A549 (cell line): ENCODE measurements at regions not wholly inside any gene's neighbourhood (a gene's known extent, or its start where the extent isn't known, plus 50 kb on each side); places are given as distances from the start of the nearest gene placed in this dataset.
"Not testable (repeated sequence)": the region's sequence is repeated elsewhere in the genome, so short reads cannot be mapped to it uniquely, and the experiment has no call there.

Source experiments
- ATAC-seq, 2 experiments: fragments of 200-7000 bp in 1 of 2; fragments of >200 bp in 1 of 2; cut with Nextera tagmentation in 1 of 2; cut with Tn5 transposase in 1 of 2; 3 replicates each; pipeline versions ENCODE4 v1.8.0 to v1.9.1; 2018 to 2020; ENCODE audit warnings: mild to moderate bottlenecking in 1 of 2, moderate library complexity in 1 of 2
- CTCF ChIA-PET: fragments of 300-600 bp; sonication (Branson Sonifier 250); formaldehyde crosslinking; extraction: SDS; loops from one replicate; lab custom pipeline; 2021; ENCODE audit warnings: antibody characterized with exemption, inconsistent platforms; lab: Yijun Ruan, JAX
- POLR2A ChIA-PET: fragments of 350-600 bp; formaldehyde crosslinking; extraction: SDS; loops from one replicate; lab custom pipeline; 2021; ENCODE audit warnings: antibody characterized with exemption, inconsistent platforms; lab: Yijun Ruan, JAX
- DNase-seq, 2 experiments: peaks; one replicate each; pipeline versions ENCODE4 v3.0.0 to v3.0.0-alpha.2; 2011 to 2016; ENCODE audit warnings: low read depth in 1 of 2, low spot score in 1 of 2
- FAIRE-seq: peaks from 2 replicates; lab custom pipeline; 2011; peaks lifted over from hg19 to GRCh38; lab: Jason Lieb, UNC
- H3K27ac ChIP-seq, 2 experiments: fragments of >200 bp; sonication (Bioruptor Twin); formaldehyde crosslinking; 3 replicates each; pipeline ENCODE4 v1.5.1; 2016 to 2017
- H3K4me1 ChIP-seq: fragments of >200 bp; sonication (Bioruptor Twin); formaldehyde crosslinking; 3 replicates; pipeline ENCODE4 v1.6.1; 2016
- H3K4me2 ChIP-seq: fragments of >200 bp; sonication (Bioruptor Twin); formaldehyde crosslinking; 3 replicates; pipeline ENCODE4 v1.6.1; 2016
- H3K4me3 ChIP-seq: fragments of >200 bp; sonication (Bioruptor Twin); formaldehyde crosslinking; 3 replicates; pipeline ENCODE4 v1.5.1; 2016
- H3K9me3 ChIP-seq: fragments of >200 bp; sonication (Bioruptor Twin); formaldehyde crosslinking; 3 replicates; pipeline ENCODE4 v1.6.1; 2016
- BCL3 ChIP-seq: fragments of >200 bp; sonication (Bioruptor Twin); formaldehyde crosslinking; IDR thresholded peaks from 3 replicates; pipeline ENCODE4 v1.6.1; 2016
- BHLHE40 ChIP-seq: IDR thresholded peaks from 2 replicates; pipeline ENCODE4 v1.6.1; 2012; ENCODE audit warnings: low read depth, low read length, inconsistent platforms
- CEBPB ChIP-seq, 2 experiments: fragments of >200 bp in 1 of 2; sonication (Bioruptor Twin) in 1 of 2; formaldehyde crosslinking in 1 of 2; IDR thresholded peaks; 2 replicates each; pipeline ENCODE4 v1.6.1; 2012 to 2016
- CHD2 ChIP-seq: fragments of 150-350 bp; IDR thresholded peaks from 2 replicates; pipeline ENCODE4 v1.6.1; 2014; ENCODE audit warnings: low read length; ENCODE audit not compliant: partially characterized antibody
- EP300 ChIP-seq, 2 experiments: fragments of >200 bp; sonication (Bioruptor Twin); formaldehyde crosslinking; IDR thresholded peaks; 2 replicates in 1 of 2; 3 replicates in 1 of 2; pipeline ENCODE4 v1.6.1; 2016 to 2017
- HES2 ChIP-seq: fragments of >200 bp; sonication (Bioruptor Twin); formaldehyde crosslinking; IDR thresholded peaks from 2 replicates; pipeline ENCODE4 v1.6.1; 2016
- HMGXB4 ChIP-seq: fragments of 250-450 bp; sonication (Bioruptor Pico); IDR thresholded peaks from 2 replicates; pipeline ENCODE4 v1.5.0; 2021; ENCODE audit warnings: mild to moderate bottlenecking, moderate library complexity, borderline replicate concordance
- JUN ChIP-seq, 2 experiments: fragments of >200 bp; sonication (Bioruptor Twin); formaldehyde crosslinking; IDR thresholded peaks; 2 replicates in 1 of 2; 3 replicates in 1 of 2; pipeline ENCODE4 v1.6.1; 2016 to 2017
- JUNB ChIP-seq: fragments of >200 bp; sonication (Bioruptor Twin); formaldehyde crosslinking; IDR thresholded peaks from 2 replicates; pipeline ENCODE4 v1.6.1; 2016
- MAFK ChIP-seq: fragments of 450-650 bp; IDR thresholded peaks from 2 replicates; pipeline ENCODE4 v1.6.1; 2014; ENCODE audit not compliant: partially characterized antibody
- NFE2L2 ChIP-seq: fragments of 150-350 bp; conservative IDR thresholded peaks from 2 replicates; pipeline ENCODE4 v1.6.1; 2014; ENCODE audit warnings: low read length
- NPAS2 ChIP-seq: fragments of 250-450 bp; sonication (Bioruptor Pico); IDR thresholded peaks from 2 replicates; pipeline ENCODE4 v1.8.0; 2022; ENCODE audit warnings: mild to moderate bottlenecking, moderate library complexity, borderline replicate concordance
- PHF8 ChIP-seq: fragments of 200-600 bp; sonication (generic); IDR thresholded peaks from 2 replicates; pipeline ENCODE4 v1.6.1; 2016; ENCODE audit warnings: low read depth, mild to moderate bottlenecking, antibody characterized with exemption, moderate library complexity, borderline replicate concordance
- POLR2A ChIP-seq: IDR thresholded peaks from 2 replicates; pipeline ENCODE4 v1.6.1; 2012; ENCODE audit warnings: mild to moderate bottlenecking, low read length
- RAD21 ChIP-seq, 2 experiments: fragments of >200 bp in 1 of 2; sonication (Bioruptor Twin) in 1 of 2; formaldehyde crosslinking in 1 of 2; IDR thresholded peaks in 1 of 2; conservative IDR thresholded peaks in 1 of 2; 2 replicates in 1 of 2; 3 replicates in 1 of 2; pipeline ENCODE4 v1.6.1; 2012 to 2018; ENCODE audit warnings: inconsistent platforms in 1 of 2
- RCOR1 ChIP-seq: fragments of 150-350 bp; IDR thresholded peaks from 2 replicates; pipeline ENCODE4 v1.6.1; 2014; ENCODE audit warnings: antibody characterized with exemption, low read length, low read depth
- REST ChIP-seq: fragments of 200-600 bp; sonication (generic); IDR thresholded peaks from 2 replicates; pipeline ENCODE4 v1.6.1; 2016; ENCODE audit warnings: antibody characterized with exemption, mild to moderate bottlenecking, moderate library complexity
- RFX5 ChIP-seq: fragments of 450-650 bp; IDR thresholded peaks from 2 replicates; pipeline ENCODE4 v1.7.1; 2014; ENCODE audit warnings: antibody characterized with exemption, mild to moderate bottlenecking, moderate library complexity
- SREBF2 ChIP-seq: fragments of 450-650 bp; IDR thresholded peaks from 2 replicates; pipeline ENCODE4 v1.6.1; 2014; ENCODE audit warnings: mild to moderate bottlenecking, moderate library complexity
- TP53 ChIP-seq: fragments of 250-450 bp; sonication (Bioruptor Pico); IDR thresholded peaks from 2 replicates; pipeline ENCODE4 v1.5.0; 2021; ENCODE audit warnings: mild to moderate bottlenecking, moderate library complexity
- USF2 ChIP-seq: fragments of 450-650 bp; IDR thresholded peaks from 2 replicates; pipeline ENCODE4 v1.6.1; 2014; ENCODE audit warnings: antibody characterized with exemption
- ZNF302 ChIP-seq: fragments of 250-450 bp; sonication (Bioruptor Pico); IDR thresholded peaks from 2 replicates; pipeline ENCODE4 v1.9.0; 2021; ENCODE audit warnings: inconsistent platforms, mild to moderate bottlenecking, moderate library complexity
- ZSCAN20 ChIP-seq: fragments of 250-450 bp; sonication (Bioruptor Pico); IDR thresholded peaks from 2 replicates; pipeline ENCODE4 v1.8.0; 2022; ENCODE audit warnings: mild to moderate bottlenecking, moderate library complexity
- WGBS: methylation state at CpG from one replicate; pipeline ENCODE4 v1.1.6; 2017; ENCODE audit errors: missing lambda C conversion rate; 5-methylcytosine and 5-hydroxymethylcytosine counted together

GRCh38 chr20:5680192-5680591 is 69.4 kb upstream of the GPCPD1 start (continued):
- TF ChIP-seq RAD21 (conservative IDR thresholded peaks at IDR 0.05 in 1 of 2, IDR thresholded peaks at IDR 0.05 in 1 of 2) (0 out of 5 replicates have a peak, but pooled peaks of 1 of the 2 experiments have one; percentile 13), ZSCAN20 (CRISPR knock-in tag) (0 out of 2 replicates have a peak, but pooled peaks have one; percentile 25), CEBPB (IDR thresholded peaks at IDR 0.05) (peak; percentile 25 to 74; a peak in 2 of 4 replicates), JUN (IDR thresholded peaks at IDR 0.05) (peak in 1 of 2 experiments; percentile 37; a peak in 1 of 5 replicates), MAFK (no peak)
- TF ChIP-seq, all 56 proteins: peak for 8

- Histone ChIP-seq H3K9me3 (no peaks in the 10 kb centered on the region), H3K4me3 (no peak overlapping the region), H3K27ac (peak overlapping the region; percentile 6 to 69; a peak in 3 of 6 replicates), H3K4me2 (no peak overlapping the region), H3K4me1 (peaks cover 22% of the 10 kb centered on the region)
- no peak for DNase-seq
- CTCF ChIA-PET = interaction anchor here (0.6 to 2.9 kb wide), 2 partner anchors 47 to 109 kb away, joined by 3 to 13 read pairs; no protein-coding TSS in a partner anchor
- FAIRE-seq = no peak
- ATAC-seq = no peak
- no peak for TF ChIP-seq PHF8
- TF ChIP-seq USF2 = no peak
- TF ChIP-seq NPAS2 (CRISPR knock-in tag) = no peak
- no peak for TF ChIP-seq NFE2L2
- TF ChIP-seq POLR2A = no peak
- TF ChIP-seq BCL3 = no peak
- no peak for TF ChIP-seq RFX5
- TF ChIP-seq SREBF2 = no peak
- no peak for TF ChIP-seq EP300 (IDR thresholded peaks at IDR 0.05)
- TF ChIP-seq TP53 = no peak
- TF ChIP-seq CHD2 = no peak
- 92% methylated on average over 2 of the region's 2 CpGs for WGBS
- POLR2A ChIA-PET = no interaction called here
Observed at GRCh38 chr20:5678777-5679176, 68.0 kb upstream of the GPCPD1 start.

GRCh38 chr20:5677944-5678343 is 67.1 kb upstream of the GPCPD1 start:
- H3K4me2 ChIP-seq, POLR2A ChIA-PET, ATAC-seq, H3K4me3 ChIP-seq, FAIRE-seq, H3K9me3 ChIP-seq, DNase-seq: not testable (repeated sequence)
- peak overlapping the region in 1 of 2 experiments; percentile 58; a peak in 3 of 6 replicates for H3K27ac ChIP-seq
- H3K4me1 ChIP-seq = peaks cover 22% of the 10 kb centered on the region
- WGBS = 92% methylated on average over 8 of the region's 8 CpGs
- CTCF ChIA-PET = interaction anchor here (2.9 kb wide), 1 partner anchor 110 kb away, joined by 13 read pairs; no protein-coding TSS in a partner anchor

GRCh38 chr20:5677389-5677788 is 66.6 kb upstream of the GPCPD1 start:
- H3K4me3 ChIP-seq = no peak overlapping the region
- peak overlapping the region; percentile 12 to 58; a peak in 4 of 6 replicates for H3K27ac ChIP-seq
- FAIRE-seq = no peak
- peaks cover 22% of the 10 kb centered on the region for H3K4me1 ChIP-seq
- DNase-seq = no peak
- H3K4me2 ChIP-seq = no peak overlapping the region
- ChIA-PET POLR2A (no interaction called here), CTCF (interaction anchor here (2.9 kb wide), 1 partner anchor 111 kb away, joined by 13 read pairs; no protein-coding TSS in a partner anchor)
- 67% methylated on average over 4 of the region's 4 CpGs for WGBS
- ATAC-seq = no peak; a peak in 1 of 6 replicates
- no peaks in the 10 kb centered on the region for H3K9me3 ChIP-seq
- no peak for TF ChIP-seq BHLHE40
- TF ChIP-seq HES2 = no peak
- no peak for TF ChIP-seq REST
- TF ChIP-seq ZNF302 = no peak
- TF ChIP-seq RCOR1 = no peak
- TF ChIP-seq JUNB = no peak
- no peak for TF ChIP-seq USF2
- no peak for TF ChIP-seq HMGXB4 (CRISPR knock-in tag)
- no peak for TF ChIP-seq RAD21 (conservative IDR thresholded peaks at IDR 0.05 in 1 of 2, IDR thresholded peaks at IDR 0.05 in 1 of 2)
- TF ChIP-seq RFX5 = no peak
